AG10803 (cell line): ENCODE measurements at regions not wholly inside any gene's neighbourhood (a gene's known extent, or its start where the extent isn't known, plus 50 kb on each side); places are given as distances from the start of the nearest gene placed in this dataset.

ENCODE experiments used
- DNase-seq: peaks from one replicate; pipeline ENCODE4 v3.0.0; 2010; ENCODE audit warnings: low read depth
- H3K4me3 ChIP-seq: 2 replicates; pipeline ENCODE4 v1.5.1; 2011; ENCODE audit warnings: mild to moderate bottlenecking, low read length, control low read depth
- CTCF ChIP-seq: conservative IDR thresholded peaks from 2 replicates; pipeline ENCODE4 v1.5.1; 2011; ENCODE audit warnings: mild to moderate bottlenecking, low read length, control low read depth, inconsistent platforms

- DNase-seq: no peak
- no peak for TF ChIP-seq CTCF
- H3K4me3 ChIP-seq: no peak overlapping the region
Measured at GRCh38 chr4:86529436-86529835, 64.7 kb upstream of the PTPN13 start.

- no peak overlapping the region for H3K4me3 ChIP-seq
- TF ChIP-seq CTCF: no peak
- DNase-seq: no peak
Measured at GRCh38 chr4:86530183-86530582, 63.9 kb upstream of the PTPN13 start.

GRCh38 chr4:86531440-86531839, 62.7 kb upstream of the PTPN13 start:
- TF ChIP-seq CTCF: no peak
- DNase-seq: no peak
- H3K4me3 ChIP-seq: no peak overlapping the region

- no peak for TF ChIP-seq CTCF
- H3K4me3 ChIP-seq: no peak overlapping the region
- no peak for DNase-seq
Measured at GRCh38 chr4:86532851-86533250, 61.3 kb upstream of the PTPN13 start.

GRCh38 chr4:86536151-86536550, 58.0 kb upstream of the PTPN13 start:
- DNase-seq: no peak
- no peak overlapping the region for H3K4me3 ChIP-seq
- no peak for TF ChIP-seq CTCF

- no peak overlapping the region for H3K4me3 ChIP-seq
- DNase-seq: no peak
- TF ChIP-seq CTCF: no peak
Measured at GRCh38 chr4:86542319-86543027, 51.6 kb upstream of the PTPN13 start.

GRCh38 chr4:86543080-86543479, 51.0 kb upstream of the PTPN13 start:
- no peak overlapping the region for H3K4me3 ChIP-seq
- TF ChIP-seq CTCF: no peak
- no peak for DNase-seq
